ENCODE measurements at regions not wholly inside any gene's neighbourhood (a gene's known extent, or its start where the extent isn't known, plus 50 kb on each side); places are given as distances from the start of the nearest gene placed in this dataset.

DNA sequence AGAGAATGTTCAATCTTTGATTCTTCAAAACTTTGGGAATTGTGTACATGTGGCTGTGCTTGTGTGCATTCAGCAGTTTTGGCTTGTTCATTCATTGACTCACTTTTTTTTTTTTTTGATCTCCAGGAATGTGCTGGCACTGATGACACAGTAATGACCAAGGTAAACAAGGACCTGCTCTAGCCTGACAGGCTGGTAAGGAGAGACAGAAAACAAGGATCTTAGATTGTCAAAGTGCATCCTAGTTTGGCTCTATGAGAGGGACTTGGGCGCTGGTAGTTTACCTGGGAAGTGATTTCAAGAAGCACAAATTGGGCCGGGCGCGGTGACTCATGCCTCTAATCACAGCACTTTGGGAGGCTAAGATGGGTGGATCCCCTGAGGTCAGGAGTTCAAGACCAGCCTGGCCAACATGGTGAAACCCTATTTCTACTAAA, 233.1 kb upstream of the WSCD1 start:
- Histone ChIP-seq H3K36me3 (ENCODE audit: control insufficient read depth in 4 of 4, insufficient read depth in 3 of 4, low read depth in 1 of 4, low read length in 3 of 4) (no peaks in the 10 kb centered on the region), H3K4me3 (ENCODE audit: low read depth in 1 of 3, low read length in 3 of 3) (no peak overlapping the region), H3K27me3 (ENCODE audit: control insufficient read depth in 4 of 4, insufficient read depth in 4 of 4, low read length in 3 of 4) (no peaks in the 10 kb centered on the region), H3K9me3 (ENCODE audit: control insufficient read depth in 4 of 4, low read length in 3 of 4) (no peaks in the 10 kb centered on the region), H3K27ac (ENCODE audit: low read depth in 1 of 2, low read length in 2 of 2) (no peak overlapping the region), H3K4me1 (ENCODE audit: control insufficient read depth in 4 of 4, insufficient read depth in 4 of 4, low read length in 3 of 4) (no peaks in the 10 kb centered on the region), H3K9ac (ENCODE audit: low read depth in 1 of 2, low read length in 2 of 2) (no peak overlapping the region)
- no peak for DNase-seq (ENCODE audit: low spot score)
- peak; percentile 44 for TF ChIP-seq FOXA2 (IDR thresholded peaks at IDR 0.05)
- TF ChIP-seq, protein P1, sequence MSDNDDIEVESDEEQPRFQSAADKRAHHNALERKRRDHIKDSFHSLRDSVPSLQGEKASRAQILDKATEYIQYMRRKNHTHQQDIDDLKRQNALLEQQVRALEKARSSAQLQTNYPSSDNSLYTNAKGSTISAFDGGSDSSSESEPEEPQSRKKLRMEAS (IDR thresholded peaks at IDR 0.05) = no peak
- no peak for TF ChIP-seq HNF4G (IDR thresholded peaks at IDR 0.05)
- no peak for TF ChIP-seq JUND (IDR thresholded peaks at IDR 0.05)
- TF ChIP-seq FOXA1 (IDR thresholded peaks at IDR 0.05) = peak; percentile 38
- 84% methylated on average over 4 of the region's 4 CpGs for WGBS

DNA sequence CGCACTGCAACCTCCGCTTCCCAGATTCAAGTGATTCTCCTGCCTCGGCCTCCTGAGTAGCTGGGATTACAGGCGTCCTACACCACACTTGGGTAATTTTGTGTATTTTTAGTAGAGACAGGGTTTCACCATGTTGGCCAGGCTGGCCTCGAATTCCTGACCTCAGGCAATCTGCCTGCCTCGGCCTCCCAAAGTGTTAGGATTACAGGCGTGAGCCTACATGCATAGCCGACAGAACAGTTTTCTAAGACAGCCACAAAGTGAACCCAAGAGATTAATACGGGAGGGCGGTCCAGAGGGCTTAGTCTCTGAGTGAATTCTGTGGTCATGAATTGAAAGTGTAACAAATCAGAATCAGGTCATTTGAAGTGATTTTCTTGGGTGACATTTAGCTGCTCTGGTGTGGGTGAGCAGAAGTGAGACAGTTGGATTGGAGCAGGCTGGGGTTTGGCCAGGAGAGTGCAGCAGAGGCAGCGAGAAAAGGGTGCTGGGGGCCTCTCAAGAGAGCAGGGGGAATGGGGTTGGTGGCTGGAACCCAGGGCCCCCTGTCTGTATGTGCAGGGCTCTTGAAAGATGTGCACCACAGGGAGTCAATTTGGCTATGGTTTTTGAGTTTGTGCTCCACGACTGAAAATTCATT, 231.4 kb upstream of the WSCD1 start:
- no peaks in the 10 kb centered on the region for H3K4me1 ChIP-seq (ENCODE audit: control insufficient read depth in 4 of 4, insufficient read depth in 4 of 4, low read length in 3 of 4)
- H3K9me3 ChIP-seq (ENCODE audit: control insufficient read depth in 4 of 4, low read length in 3 of 4) = no peaks in the 10 kb centered on the region
- no peak for DNase-seq (ENCODE audit: low spot score)
- no peak overlapping the region for H3K4me3 ChIP-seq (ENCODE audit: low read depth in 1 of 3, low read length in 3 of 3)
- no peak for TF ChIP-seq RAD21 (IDR thresholded peaks at IDR 0.05)
- TF ChIP-seq TAF1 (conservative IDR thresholded peaks at IDR 0.05) = no peak
- TF ChIP-seq, protein P2, sequence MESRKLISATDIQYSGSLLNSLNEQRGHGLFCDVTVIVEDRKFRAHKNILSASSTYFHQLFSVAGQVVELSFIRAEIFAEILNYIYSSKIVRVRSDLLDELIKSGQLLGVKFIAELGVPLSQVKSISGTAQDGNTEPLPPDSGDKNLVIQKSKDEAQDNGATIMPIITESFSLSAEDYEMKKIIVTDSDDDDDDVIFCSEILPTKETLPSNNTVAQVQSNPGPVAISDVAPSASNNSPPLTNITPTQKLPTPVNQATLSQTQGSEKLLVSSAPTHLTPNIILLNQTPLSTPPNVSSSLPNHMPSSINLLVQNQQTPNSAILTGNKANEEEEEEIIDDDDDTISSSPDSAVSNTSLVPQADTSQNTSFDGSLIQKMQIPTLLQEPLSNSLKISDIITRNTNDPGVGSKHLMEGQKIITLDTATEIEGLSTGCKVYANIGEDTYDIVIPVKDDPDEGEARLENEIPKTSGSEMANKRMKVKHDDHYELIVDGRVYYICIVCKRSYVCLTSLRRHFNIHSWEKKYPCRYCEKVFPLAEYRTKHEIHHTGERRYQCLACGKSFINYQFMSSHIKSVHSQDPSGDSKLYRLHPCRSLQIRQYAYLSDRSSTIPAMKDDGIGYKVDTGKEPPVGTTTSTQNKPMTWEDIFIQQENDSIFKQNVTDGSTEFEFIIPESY (IDR thresholded peaks at IDR 0.05) = no peak
- TF ChIP-seq, protein P3, sequence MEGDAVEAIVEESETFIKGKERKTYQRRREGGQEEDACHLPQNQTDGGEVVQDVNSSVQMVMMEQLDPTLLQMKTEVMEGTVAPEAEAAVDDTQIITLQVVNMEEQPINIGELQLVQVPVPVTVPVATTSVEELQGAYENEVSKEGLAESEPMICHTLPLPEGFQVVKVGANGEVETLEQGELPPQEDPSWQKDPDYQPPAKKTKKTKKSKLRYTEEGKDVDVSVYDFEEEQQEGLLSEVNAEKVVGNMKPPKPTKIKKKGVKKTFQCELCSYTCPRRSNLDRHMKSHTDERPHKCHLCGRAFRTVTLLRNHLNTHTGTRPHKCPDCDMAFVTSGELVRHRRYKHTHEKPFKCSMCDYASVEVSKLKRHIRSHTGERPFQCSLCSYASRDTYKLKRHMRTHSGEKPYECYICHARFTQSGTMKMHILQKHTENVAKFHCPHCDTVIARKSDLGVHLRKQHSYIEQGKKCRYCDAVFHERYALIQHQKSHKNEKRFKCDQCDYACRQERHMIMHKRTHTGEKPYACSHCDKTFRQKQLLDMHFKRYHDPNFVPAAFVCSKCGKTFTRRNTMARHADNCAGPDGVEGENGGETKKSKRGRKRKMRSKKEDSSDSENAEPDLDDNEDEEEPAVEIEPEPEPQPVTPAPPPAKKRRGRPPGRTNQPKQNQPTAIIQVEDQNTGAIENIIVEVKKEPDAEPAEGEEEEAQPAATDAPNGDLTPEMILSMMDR (IDR thresholded peaks at IDR 0.05; ENCODE audit: low read depth, low read length, missing input control) = no peak
- TF ChIP-seq, protein P1 (IDR thresholded peaks at IDR 0.05) = no peak
- no peak for TF ChIP-seq JUND (IDR thresholded peaks at IDR 0.05)
- TF ChIP-seq EGR1 (IDR thresholded peaks at IDR 0.05; ENCODE audit: low read depth in 2 of 2) = no peak
- H3K27me3 ChIP-seq (ENCODE audit: control insufficient read depth in 4 of 4, insufficient read depth in 4 of 4, low read length in 3 of 4) = no peaks in the 10 kb centered on the region
- no peaks in the 10 kb centered on the region for H3K36me3 ChIP-seq (ENCODE audit: control insufficient read depth in 4 of 4, insufficient read depth in 3 of 4, low read depth in 1 of 4, low read length in 3 of 4)
- WGBS = 82% methylated on average over 12 of the region's 12 CpGs
- no peak overlapping the region for H3K9ac ChIP-seq (ENCODE audit: low read depth in 1 of 2, low read length in 2 of 2)
- no peak overlapping the region for H3K27ac ChIP-seq (ENCODE audit: low read depth in 1 of 2, low read length in 2 of 2)

DNA sequence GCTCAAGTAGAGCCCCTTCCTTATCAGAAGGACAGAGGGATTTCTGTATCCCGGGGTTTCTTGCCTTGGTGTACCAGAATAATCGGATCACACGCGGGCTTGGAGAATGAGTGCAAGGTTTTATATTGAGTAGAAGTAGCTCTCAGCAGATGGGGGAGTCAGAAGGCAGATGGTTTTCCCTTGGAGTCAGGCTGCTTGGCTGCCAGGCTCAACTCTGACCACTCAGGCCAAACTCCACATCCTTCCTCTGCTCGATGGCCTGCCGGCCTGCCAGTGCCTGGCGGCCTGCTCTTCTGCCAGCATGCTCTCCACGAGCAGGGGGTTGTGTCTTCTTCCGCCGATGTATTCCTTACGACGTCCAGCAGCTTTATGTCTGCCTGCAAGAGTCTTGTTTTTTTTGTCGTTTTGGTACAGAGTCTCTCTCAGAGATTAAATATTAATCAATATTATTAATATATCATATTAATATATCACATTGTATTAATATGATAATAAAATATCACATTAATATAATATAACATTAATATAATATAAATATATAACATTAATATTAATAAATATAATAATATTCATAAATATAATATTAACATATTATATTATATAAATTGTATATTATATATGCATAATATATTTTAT, 229.2 kb upstream of the WSCD1 start:
- no peaks in the 10 kb centered on the region for H3K4me1 ChIP-seq (ENCODE audit: control insufficient read depth in 4 of 4, insufficient read depth in 4 of 4, low read length in 3 of 4)
- no peak overlapping the region for H3K4me3 ChIP-seq (ENCODE audit: low read depth in 1 of 3, low read length in 3 of 3)
- no peak for DNase-seq (ENCODE audit: low spot score)
- no peaks in the 10 kb centered on the region for H3K27me3 ChIP-seq (ENCODE audit: control insufficient read depth in 4 of 4, insufficient read depth in 4 of 4, low read length in 3 of 4)
- WGBS = 85% methylated on average over 13 of the region's 13 CpGs
- H3K9ac ChIP-seq (ENCODE audit: low read depth in 1 of 2, low read length in 2 of 2) = no peak overlapping the region
- no peak for TF ChIP-seq HNF4A (conservative IDR thresholded peaks at IDR 0.05)
- TF ChIP-seq, protein P1 (IDR thresholded peaks at IDR 0.05) = no peak
- H3K27ac ChIP-seq (ENCODE audit: low read depth in 1 of 2, low read length in 2 of 2) = no peak overlapping the region
- no peaks in the 10 kb centered on the region for H3K9me3 ChIP-seq (ENCODE audit: control insufficient read depth in 4 of 4, low read length in 3 of 4)
- H3K36me3 ChIP-seq (ENCODE audit: control insufficient read depth in 4 of 4, insufficient read depth in 3 of 4, low read depth in 1 of 4, low read length in 3 of 4) = no peaks in the 10 kb centered on the region
